HUDEP-2 (cell line): ENCODE measurements at regions not wholly inside any gene's neighbourhood (a gene's known extent, or its start where the extent isn't known, plus 50 kb on each side); places are given as distances from the start of the nearest gene placed in this dataset.

Source experiments
- DNase-seq, 76 experiments: peaks; one replicate each; lab custom pipeline; 2025; ENCODE audit not compliant: unreplicated experiment in 76 of 76; lab: John Stamatoyannopoulos, UW

DNA sequence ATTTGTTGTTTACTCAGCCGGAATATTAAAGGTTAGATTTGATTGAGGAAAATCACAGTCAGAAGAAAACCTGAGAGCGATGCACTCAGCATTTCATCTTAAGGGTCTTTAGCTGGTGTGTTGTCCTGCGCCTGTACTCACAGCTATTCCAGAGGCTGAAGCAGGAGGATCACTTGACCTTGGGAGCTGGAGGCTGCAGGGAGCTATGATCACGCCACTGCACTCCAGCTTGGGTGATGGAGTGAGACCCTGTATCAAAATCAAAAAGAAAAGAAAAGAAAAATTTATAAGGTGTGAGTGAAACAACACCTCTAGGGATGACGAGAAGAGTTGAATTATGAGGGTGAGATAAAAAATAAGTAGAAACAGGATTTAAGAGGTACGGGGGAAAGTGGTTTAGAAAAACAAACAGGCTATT lies 165.0 kb downstream of the TRIM27 start:
- DNase-seq: no peak

DNA sequence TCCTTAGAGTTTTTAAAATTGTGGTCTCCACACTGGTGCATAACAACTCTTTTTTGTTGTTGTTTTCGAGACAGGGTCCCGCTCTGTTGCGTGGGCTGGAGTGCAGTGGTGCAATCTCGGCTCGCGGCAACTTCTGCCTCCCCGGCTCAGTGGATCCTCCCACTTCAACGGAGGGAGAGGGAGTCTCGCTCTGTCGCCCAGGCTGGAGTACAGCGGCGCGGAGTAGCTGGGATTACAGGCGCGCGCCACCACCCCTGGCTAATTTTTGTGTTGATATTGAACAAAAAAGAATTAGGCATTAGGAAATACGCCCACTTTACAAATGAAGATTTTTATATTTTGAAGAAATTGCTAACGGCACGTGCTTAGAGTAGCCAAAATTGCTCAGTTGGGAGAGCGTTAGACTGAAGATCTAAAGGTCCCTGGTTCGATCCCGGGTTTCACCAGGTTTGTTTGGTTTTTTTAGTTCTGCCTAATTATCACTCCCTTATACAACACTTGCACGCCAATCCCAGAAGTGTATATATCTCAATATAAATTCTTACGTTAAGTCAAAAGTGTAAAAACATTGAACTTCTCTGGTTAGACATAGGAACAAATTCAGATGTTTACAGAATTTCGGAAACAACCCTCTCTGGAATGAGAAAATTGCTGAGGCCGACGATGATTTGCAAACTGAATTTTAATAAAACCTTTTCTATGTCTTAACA lies 159.6 kb downstream of the TRIM27 start:
- peak in 5 of 76 experiments; percentile 24 to 41 (median 28) for DNase-seq

DNA sequence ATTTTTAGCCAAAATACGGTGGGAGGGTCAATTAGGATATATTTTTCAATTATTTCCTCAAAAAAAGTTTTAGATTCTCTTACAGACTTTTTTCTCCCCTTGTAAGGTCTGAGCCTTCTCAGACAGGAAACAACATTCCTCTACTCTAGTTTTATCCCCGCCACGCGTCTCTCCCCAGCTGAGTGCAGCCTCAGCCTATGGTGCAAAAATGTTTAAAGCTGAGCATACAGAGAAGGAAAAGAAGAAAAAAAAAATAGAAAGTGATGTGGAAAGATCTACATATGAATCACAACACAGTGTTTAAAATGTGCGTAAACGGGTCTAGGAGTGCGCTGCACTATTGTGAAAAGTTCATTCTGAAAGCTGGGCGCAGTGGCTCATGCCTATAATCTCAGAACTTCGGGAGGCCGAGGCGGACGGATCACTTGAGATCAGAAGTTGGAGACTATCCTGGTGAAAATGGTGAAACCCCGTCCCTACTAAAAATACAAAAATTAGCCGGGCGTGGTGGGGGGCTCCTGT lies 159.0 kb downstream of the TRIM27 start:
- DNase-seq: no peak

DNA sequence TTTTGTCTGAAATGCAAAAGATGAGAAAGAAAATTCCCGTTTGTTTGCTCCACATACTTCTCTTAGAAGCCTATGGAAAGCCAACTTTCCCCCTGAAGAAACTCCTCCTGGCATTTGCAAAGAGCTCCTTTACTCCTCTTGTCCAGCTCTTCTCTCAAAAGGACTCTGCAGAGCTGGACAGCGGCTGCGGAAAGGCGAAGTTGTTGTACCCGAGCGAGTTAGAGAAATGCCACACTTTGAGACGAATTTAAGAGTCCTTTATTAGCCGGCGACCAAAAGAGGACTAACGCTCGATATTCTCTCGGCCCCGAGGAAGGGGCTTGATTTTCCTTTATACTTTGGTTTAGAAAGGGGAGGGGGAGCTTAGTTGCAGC lies 157.8 kb downstream of the TRIM27 start:
- DNase-seq: no peak

DNA sequence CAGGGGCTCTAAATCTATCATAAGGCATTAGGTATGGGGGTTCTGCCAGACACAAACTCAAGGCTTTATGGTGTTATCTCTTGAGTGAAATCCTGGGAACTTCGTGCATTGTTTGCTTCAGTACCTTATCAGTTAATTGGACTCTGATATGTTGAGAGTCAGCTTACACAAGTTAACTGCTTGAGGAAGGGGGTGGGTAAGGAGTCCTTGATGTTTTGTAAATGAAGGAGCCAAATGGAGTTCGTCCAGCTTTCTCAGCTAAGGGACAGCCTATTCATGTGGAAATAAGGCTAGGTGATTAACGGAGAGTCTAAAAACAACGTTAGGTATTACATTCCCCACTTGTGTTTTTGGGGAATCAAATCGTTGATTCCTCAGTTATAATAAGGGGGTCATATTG lies 157.4 kb downstream of the TRIM27 start:
- DNase-seq: no peak

DNA sequence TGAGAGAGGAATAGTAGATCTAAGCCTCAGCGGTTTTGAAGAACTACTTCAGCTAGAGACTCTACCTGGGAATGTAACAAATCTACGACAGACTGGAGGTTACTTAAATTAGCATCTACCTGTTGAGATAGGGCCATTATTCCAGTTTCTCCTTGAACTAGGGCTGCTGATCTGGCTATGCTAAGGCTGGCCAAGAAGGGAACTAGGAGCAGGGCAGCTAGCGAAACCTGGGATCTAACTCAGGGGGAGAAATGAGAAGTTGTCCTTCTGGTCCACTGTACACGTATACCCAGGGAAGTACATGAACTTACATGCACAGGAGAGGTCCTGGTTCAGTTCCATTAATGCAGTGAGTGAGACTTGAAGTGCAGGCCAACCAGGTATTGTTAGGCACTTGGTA lies 156.7 kb downstream of the TRIM27 start:
- no peak for DNase-seq

DNA sequence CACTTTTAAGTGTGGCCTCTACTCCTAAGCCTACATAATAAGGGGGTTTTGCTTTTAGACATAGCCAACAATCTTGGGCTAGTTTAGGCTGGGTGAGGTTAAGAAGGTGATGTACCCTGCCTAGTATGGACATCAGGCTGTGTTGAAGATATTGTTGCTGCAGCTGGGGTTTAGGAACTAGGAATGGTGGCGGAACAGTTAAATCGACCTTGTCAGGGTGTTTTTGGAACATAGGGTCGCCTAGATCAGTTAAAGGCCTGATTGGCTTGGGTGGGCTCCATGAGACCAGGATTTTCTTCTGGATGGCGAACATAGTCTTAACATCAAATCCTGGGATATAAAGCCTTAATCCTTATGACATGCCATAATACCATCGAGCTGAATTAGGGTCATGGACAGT lies 156.1 kb downstream of the TRIM27 start:
- no peak for DNase-seq

DNA sequence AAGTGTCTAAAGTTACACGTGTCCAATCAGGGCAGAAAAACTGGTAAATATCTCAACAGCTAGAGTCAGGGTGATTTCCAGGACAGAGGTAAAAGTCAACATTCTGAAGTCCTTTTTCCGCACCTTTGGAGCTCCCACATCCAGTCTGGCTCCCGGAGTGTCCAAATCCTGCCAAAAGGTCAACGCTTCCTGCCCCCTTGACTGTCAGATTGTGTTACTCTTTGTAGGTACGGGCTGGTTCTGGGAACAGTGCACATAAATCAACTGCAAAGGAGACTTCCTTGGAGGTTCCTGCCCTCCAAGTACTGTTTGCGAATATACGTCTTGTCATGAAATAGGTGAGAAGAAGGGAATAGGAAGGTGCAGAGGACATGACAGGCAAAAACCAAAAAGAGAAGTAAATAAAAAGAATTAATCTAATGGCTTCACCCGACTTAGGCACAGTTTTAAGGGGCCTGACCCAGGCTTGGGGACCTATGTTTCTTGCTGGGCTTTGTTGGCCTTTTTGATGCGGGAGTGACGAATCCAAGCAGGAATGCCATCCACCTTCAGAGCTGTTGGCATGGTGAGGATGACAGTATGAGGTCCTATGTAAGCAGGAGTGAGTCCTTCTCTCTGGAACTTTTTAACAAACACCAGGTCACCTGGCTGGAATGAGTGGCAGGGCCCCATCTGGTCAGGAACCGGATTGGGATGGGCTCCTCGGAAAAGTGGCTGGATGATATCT lies 155.4 kb downstream of the TRIM27 start:
- DNase-seq: no peak

DNA sequence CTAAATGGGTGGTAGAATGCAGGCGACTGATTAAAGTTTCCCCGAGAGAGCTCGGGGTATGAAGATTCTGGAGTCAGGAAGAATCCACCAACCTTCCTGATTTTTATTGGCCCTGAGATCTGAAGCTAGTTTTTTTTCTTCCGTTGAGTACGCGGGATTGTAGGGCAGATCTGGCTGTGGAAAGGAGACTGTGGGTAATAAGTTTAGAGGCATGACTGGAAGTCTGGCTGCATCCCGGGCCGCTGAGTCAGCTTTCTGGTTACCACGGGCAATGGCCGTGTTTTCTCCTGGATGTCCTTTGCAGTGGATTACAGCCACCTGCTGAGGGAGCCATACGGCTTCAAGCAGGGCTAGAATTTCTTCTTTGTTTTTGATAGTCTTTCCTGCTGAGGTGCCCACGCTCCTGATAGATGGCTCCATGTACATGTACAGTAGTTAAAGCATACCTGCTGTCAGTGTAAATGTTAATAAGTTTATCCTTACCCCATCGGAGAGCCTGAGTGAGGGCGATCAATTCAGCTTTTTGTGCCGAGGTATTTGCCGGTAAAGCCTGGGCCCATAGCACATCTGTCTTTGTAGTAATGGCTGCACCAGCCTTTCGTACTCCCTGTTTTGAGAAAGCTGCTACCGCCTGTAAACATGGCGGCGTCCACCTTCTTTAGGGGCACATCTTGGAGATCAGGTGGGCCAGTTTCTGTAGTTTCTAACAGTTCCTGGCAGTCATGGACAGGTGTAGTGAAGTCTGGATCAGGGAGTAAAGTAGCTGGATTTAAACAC lies 154.0 kb downstream of the TRIM27 start:
- peak in 59 of 76 experiments; percentile 31 to 78 (median 55) for DNase-seq

DNA sequence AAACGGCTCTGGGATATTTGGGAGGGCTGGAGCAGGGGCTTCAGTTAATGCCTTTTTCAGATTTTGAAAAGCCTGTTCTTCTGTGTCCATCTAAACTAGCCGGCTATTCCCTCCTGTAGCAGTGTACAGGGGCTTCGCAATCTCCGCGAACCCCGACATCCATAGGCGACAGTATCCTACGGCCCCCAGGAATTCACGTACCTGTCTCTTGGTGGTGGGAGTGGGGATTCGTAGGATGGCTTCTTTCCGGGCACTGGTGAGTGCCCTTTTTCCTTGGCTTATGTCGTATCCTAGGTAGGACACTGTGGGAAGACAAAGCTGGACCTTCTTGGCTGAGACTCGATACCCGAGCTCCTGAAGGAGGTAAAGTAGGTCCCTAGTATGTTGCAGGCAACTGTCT lies 153.1 kb downstream of the TRIM27 start:
- DNase-seq: no peak

DNA sequence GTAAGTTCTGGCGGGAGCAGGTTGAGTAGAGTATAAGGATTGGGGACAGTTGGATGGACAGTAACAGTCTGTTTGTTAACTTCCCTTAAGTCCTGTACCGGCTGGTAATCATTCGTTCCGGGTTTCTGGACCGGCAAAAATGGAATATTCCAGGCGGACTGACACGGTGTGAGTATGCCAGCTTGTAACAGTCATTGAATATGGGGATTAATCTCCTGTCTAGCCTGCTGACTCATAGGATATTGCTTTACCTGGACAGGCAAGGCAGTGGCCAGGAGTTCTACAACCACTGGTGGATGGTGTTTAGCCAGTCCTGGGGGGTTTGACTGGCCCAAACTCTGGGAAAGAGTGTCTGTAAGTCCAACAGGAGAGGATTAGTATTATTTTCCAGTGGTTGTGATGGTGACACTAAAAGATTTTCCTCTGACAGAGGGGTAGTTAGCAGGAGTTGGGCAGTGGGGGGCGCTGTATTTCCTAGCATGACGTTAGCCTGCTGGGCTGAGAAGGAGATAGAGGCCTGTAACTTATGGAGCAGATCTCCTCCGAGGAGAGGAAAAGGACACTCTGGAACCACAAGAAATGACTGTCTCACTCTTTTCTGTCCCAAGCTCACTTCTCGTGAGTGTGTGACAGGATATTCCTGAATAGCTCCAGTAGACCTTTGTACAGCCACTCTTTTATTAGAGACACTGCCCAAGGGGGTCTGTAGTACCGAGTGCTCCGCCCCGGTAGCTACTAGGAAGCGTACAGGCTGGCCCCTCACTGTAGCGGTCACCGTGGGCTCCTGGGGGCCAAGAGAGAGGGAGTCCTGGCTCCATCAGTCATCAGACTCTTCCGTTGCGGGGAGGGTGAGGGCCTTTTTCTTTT lies 152.2 kb downstream of the TRIM27 start:
- DNase-seq: peak in 69 of 76 experiments; percentile 32 to 90 (median 76)

DNA sequence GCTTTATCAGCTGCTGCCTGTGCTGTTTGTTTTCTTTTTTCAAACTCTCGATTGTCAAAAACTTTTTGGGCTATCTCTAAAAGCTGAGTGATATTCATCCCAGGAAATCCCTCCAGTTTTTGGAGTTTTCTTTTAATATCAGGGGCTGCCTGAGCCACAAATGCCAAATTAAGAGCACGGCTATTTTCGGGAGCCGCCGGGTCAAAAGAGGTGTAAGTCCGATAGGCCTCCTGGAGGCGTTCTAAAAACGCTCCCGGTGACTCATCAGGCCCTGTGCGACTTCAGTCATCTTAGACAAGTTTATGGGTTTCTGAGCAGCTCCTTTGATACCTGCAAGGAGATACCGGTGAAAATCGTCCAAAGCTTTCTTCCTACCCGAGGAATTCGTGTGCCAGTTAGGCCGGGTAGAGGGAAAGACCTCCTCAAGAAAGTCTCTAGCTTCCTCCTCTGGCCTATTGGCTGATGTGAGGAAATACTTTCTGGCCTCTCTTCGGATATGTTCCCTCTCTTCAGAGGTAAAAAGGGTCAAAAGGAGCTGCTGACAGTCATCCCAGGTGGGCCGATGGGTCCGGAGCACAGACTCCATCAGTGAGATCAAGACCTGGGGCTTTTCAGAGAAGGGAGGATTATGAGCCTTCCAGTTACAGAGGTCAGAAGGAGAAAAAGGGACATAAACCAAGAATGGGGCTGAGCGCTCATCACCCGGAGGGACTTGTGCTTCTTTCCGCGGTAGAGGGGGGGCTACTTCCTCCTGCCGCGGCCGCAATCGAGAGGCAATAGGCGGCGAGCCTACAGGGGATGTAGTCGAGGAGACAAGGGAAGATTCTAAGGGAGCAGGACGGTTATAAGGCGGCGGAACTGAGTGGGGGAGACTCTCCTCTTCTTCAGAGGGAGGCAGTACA lies 151.1 kb downstream of the TRIM27 start:
- DNase-seq: peak in 65 of 76 experiments; percentile 30 to 88 (median 63)

DNA sequence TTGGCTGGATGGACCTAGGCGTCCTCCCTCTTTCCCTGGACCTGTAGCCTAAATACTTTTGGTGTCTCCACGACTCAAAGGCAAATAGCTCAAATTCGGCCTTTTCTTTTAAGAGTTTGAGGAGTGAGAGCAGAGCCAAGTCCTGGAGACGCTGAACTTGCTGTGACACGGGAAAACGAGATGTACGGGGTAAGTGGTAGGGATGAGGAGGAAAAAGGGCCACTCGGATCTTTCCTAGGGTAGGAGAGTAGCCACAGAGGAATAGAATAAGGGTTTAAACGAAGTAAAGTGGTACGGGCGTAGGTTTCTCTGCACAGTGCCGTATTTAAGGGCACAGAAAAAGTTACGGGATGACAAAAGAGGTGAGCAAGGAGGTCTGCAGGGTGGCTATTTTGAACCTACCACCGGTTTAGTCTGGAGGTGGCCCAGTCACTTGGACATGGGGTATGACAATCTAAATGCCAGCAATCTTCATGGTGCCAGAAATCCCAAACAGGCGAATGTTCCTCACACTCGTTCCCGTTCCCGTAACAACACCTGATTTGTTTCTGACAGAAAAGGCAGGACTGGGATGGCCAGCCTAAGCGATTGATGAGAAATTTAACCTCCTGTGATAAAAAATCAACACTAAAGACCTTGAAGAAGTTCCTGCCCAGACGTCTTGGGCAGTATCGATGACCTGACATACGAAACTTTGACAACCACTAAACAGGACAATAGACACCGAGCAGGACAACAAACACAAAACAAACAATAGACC lies 149.3 kb downstream of the TRIM27 start:
- DNase-seq: no peak

DNA sequence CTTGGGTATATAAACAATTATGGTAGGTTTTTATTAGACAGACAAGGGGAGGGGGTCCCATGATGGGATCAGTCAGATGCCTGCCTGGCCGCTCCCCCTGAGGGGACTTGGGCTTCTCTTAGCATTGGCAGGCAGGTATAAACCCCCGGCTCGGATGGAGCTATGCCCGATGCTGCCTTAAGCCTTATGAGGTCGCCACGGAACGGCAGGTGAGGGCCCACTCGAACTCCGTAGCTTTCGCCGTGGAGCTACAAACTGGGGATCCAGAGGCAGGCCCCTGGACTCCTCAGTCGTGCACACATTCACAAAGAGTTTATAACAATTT lies 148.8 kb downstream of the TRIM27 start:
- DNase-seq: peak in 10 of 76 experiments; percentile 18 to 62 (median 36)

DNA sequence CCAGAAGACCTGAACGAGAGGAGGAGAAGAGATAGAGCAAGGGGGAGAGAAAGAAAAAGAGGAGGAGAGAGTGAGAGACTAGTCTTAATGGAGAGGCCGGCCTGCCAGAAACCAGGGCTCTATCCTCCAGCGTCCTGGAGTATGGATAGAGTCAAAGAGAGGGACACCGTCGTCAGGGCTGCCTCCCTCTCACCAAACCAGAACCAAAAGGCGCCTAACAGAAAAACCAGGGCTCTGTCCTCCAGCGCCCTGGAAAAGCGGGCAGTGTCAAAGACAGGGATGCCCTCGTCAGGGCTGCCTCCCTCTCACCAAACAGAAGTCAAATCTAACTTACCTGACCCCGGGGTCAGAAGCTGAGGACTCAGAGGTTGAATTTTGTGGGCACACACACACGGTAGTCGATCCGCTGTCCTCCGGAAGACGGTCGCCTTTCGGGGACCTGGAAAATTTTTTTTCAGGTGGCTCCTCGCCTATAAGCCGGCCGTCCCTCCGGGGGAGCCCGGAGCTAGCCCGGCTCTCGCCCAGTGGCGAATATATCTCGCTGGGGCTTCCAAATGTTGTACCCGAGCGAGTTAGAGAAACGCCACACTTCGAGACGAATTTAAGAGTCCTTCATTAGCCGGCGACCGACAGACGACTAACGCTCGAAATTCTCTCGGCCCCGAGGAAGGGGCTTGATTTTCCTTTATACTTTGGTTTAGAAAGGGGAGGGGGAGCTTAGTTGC lies 148.2 kb downstream of the TRIM27 start:
- peak in 7 of 76 experiments; percentile 16 to 71 (median 53) for DNase-seq

DNA sequence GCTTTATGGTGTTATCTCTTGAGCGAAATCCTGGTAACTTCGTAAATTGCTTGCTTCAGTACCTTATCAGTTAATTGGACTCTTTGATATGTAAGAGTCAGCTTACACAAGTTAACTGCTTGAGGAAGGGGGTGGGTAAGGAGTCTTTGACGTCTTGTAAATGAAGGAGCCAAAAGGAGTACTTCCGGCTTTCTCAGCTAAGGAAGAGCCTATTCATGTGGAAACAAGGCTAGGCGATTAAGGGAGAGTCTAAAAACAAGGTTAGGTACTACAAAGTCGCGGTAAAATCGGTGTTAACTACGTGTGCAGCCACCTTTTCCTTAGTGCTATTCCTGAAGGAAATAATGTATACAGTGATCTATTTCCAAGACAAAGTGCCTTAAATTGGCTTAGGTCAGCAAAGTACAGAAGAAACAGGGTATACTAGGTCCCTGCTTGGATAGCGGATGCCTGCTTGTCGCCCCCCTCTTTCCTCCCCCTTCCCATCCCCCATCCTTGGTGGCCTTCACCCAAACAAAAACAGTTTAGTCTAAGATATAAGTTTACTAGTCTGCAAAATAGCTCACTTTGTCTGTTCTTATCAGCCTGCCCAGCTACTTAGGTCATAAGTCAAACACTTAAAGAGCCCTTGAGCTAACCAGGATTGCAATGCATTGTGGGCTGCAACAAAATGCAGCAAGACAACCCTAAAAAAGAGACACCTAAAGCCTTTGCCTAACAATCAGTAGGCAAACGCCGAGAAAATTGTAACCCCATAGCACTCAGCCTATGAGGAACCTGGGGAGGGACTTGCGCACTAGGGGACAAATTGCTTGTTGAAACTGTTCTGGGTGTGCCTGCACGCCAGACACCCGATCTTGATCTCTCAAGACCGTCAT lies 147.3 kb downstream of the TRIM27 start:
- DNase-seq: peak in 73 of 76 experiments; percentile 40 to 96 (median 84)

DNA sequence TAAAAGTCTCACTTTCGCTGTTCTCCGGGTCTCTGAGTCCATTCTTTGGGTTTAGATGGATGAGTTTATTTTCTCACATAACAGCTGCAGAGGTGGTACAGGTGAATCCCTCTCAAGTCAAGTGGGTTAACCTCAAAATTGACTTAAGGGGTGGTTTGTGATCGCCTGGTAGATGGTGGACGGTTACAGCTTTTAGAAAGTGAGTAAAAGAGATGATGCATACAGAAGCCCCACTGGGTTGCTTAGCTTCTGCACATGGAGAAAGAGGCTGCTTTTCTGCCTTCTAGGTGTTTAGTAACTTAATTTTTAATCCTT lies 146.7 kb downstream of the TRIM27 start:
- DNase-seq: peak in 1 of 76 experiments; percentile 75
